HepG2 (cell line): ENCODE measurements at regions not wholly inside any gene's neighbourhood (a gene's known extent, or its start where the extent isn't known, plus 50 kb on each side); places are given as distances from the start of the nearest gene placed in this dataset.

ENCODE experiments used
- ATAC-seq: fragments of 200-7000 bp; cut with Tn5 transposase; 3 replicates; pipeline ENCODE4 v1.9.1; 2020; ENCODE audit warnings: mild to moderate bottlenecking, moderate library complexity
- BruUV-seq: library from RNA; stranded (reverse); fragments of 400-500 nt; replicated peaks from 2 replicates; lab custom pipeline; 2021; lab: Mats Ljungman, UMichigan
- CTCF ChIA-PET: fragments of 300-600 bp; formaldehyde crosslinking; extraction: SDS; loops from one replicate; lab custom pipeline; 2021; ENCODE audit warnings: low total read pairs, inconsistent platforms, low intra/inter-chr PET ratio; lab: Yijun Ruan, JAX
- POLR2A ChIA-PET: fragments of 350-600 bp; sonication (Branson Sonifier 250); formaldehyde crosslinking; loops from one replicate; lab custom pipeline; 2020; ENCODE audit warnings: antibody characterized with exemption, inconsistent platforms; lab: Yijun Ruan, JAX
- DNase-seq: peaks from one replicate; pipeline ENCODE4 v3.0.0-alpha.2; 2015; ENCODE audit warnings: low spot score
- FAIRE-seq: peaks from 3 replicates; lab custom pipeline; 2011; peaks lifted over from hg19 to GRCh38; lab: Jason Lieb, UNC
- H2AFZ ChIP-seq: one replicate; pipeline ENCODE4 v1.6.1; 2011; ENCODE audit warnings: low read length, inconsistent platforms
- H3K27ac ChIP-seq: fragments of 300-600 bp; 3 replicates; pipeline ENCODE4 v1.8.0; 2011; ENCODE audit warnings: mixed run types, mild to moderate bottlenecking, mixed read lengths, low read length, inconsistent platforms; ENCODE audit not compliant: insufficient read depth; ENCODE audit errors: extremely low read length
- H3K27me3 ChIP-seq, 2 experiments: fragments of 200-600 bp in 1 of 2; 2 replicates in 1 of 2; 3 replicates in 1 of 2; pipeline versions ENCODE4 v1.6.0 to v1.8.0; 2011; ENCODE audit warnings: low read length in 2 of 2, mild to moderate bottlenecking in 2 of 2, moderate library complexity in 2 of 2, inconsistent platforms in 1 of 2; ENCODE audit not compliant: insufficient read depth in 2 of 2, control insufficient read depth in 1 of 2
- H3K36me3 ChIP-seq, 2 experiments: fragments of 200-600 bp in 1 of 2; replicated peaks in 1 of 2; 2 replicates in 1 of 2; 3 replicates in 1 of 2; pipeline versions ENCODE4 v1.5.1 to v1.8.0; 2011; ENCODE audit warnings: low read length in 2 of 2, inconsistent platforms in 1 of 2; ENCODE audit not compliant: insufficient read depth in 2 of 2, control insufficient read depth in 1 of 2
- H3K4me1 ChIP-seq: 2 replicates; pipeline ENCODE4 v1.5.1; 2012; ENCODE audit warnings: low read length, inconsistent platforms; ENCODE audit not compliant: insufficient read depth
- H3K4me2 ChIP-seq: 2 replicates; pipeline ENCODE4 v1.6.0; 2011; ENCODE audit warnings: low read depth, low read length, inconsistent platforms
- H3K4me3 ChIP-seq, 3 experiments: fragments of 200-600 bp in 1 of 3; sonication (generic), shearing (Covaris generic) in 1 of 3; replicated peaks in 1 of 3; 2 replicates each; pipeline ENCODE4 v1.5.1; 2011 to 2016; ENCODE audit warnings: low read length in 3 of 3, inconsistent platforms in 2 of 3, low read depth in 2 of 3, mild to moderate bottlenecking in 2 of 3, control low read depth in 1 of 3, mixed read lengths in 1 of 3; ENCODE audit not compliant: insufficient read depth in 1 of 3
- H3K79me2 ChIP-seq: one replicate; pipeline ENCODE4 v1.6.1; 2011; ENCODE audit warnings: low read length, inconsistent platforms; ENCODE audit not compliant: insufficient read depth
- H3K9ac ChIP-seq: 2 replicates; pipeline ENCODE4 v1.6.0; 2011; ENCODE audit warnings: mild to moderate bottlenecking, low read depth, low read length, inconsistent platforms; ENCODE audit not compliant: insufficient read depth
- H3K9me3 ChIP-seq: 2 replicates; pipeline ENCODE4 v1.5.1; 2012; ENCODE audit warnings: mild to moderate bottlenecking, low read length
- H4K20me1 ChIP-seq: 2 replicates; pipeline ENCODE4 v1.6.0; 2011; ENCODE audit warnings: inconsistent platforms, mild to moderate bottlenecking, low read length, moderate library complexity; ENCODE audit not compliant: insufficient read depth
- BCL6 ChIP-seq: IDR thresholded peaks from 2 replicates; pipeline ENCODE4 v1.6.1; 2016; ENCODE audit warnings: missing genetic modification reagents, missing compliant biosample characterization
- JUND ChIP-seq: sonication (generic); formaldehyde crosslinking; IDR thresholded peaks from 2 replicates; pipeline ENCODE4 v1.8.0; 2022; ENCODE audit warnings: mild to moderate bottlenecking, missing genetic modification reagents
- KDM2A ChIP-seq: sonication (generic); formaldehyde crosslinking; IDR thresholded peaks from 2 replicates; pipeline ENCODE4 v1.4.0; 2020; ENCODE audit warnings: low read depth, missing genetic modification reagents, borderline replicate concordance
- KLF12 ChIP-seq: sonication (generic); formaldehyde crosslinking; IDR thresholded peaks from 2 replicates; pipeline ENCODE4 v1.4.0; 2020; ENCODE audit warnings: missing genetic modification reagents, borderline replicate concordance
- NCOA5 ChIP-seq: sonication (generic); formaldehyde crosslinking; IDR thresholded peaks from 2 replicates; pipeline ENCODE4 v1.4.0; 2020; ENCODE audit warnings: missing genetic modification reagents
- SOX6 ChIP-seq, 2 experiments: fragments of 450-650 bp in 1 of 2; sonication (generic) in 1 of 2; formaldehyde crosslinking in 1 of 2; IDR thresholded peaks; 2 replicates each; pipeline versions ENCODE4 v1.4.0 to v1.6.1; 2017 to 2020; ENCODE audit warnings: antibody characterized with exemption in 1 of 2, mild to moderate bottlenecking in 1 of 2, missing genetic modification reagents in 1 of 2
- ZBTB42 ChIP-seq: sonication (generic); formaldehyde crosslinking; IDR thresholded peaks from 2 replicates; pipeline ENCODE4 v1.5.0; 2020; ENCODE audit warnings: mild to moderate bottlenecking, missing genetic modification reagents
- ZNF326 ChIP-seq: sonication (generic); formaldehyde crosslinking; IDR thresholded peaks from 2 replicates; pipeline ENCODE4 v1.4.0; 2020; ENCODE audit warnings: missing genetic modification reagents, borderline replicate concordance
- ZNF432 ChIP-seq: sonication (generic); formaldehyde crosslinking; IDR thresholded peaks from 2 replicates; pipeline ENCODE4 v1.5.0; 2020; ENCODE audit warnings: missing genetic modification reagents, mild to moderate bottlenecking, borderline replicate concordance
- ZNF557 ChIP-seq: sonication (generic); formaldehyde crosslinking; IDR thresholded peaks from 2 replicates; pipeline ENCODE4 v1.4.0; 2020; ENCODE audit warnings: missing genetic modification reagents
- WGBS: methylation state at CpG from one replicate; pipeline ENCODE4 v1.1.6; 2017; ENCODE audit warnings: low lambda C conversion rate; 5-methylcytosine and 5-hydroxymethylcytosine counted together
- in situ Hi-C: cut with HindIII; loops from 2 replicates; pipeline ENCODE4 v1.10.0; 2017; ENCODE audit warnings: low pct_unique_long_range_greater_than_20kb; ENCODE audit not compliant: extremely low pct_ligation_motif_present
- intact Hi-C: fragments of 100-400 bp; cut with micrococcal nuclease; formaldehyde crosslinking; loops from one replicate; pipeline ENCODE4 v1.10.0; 2022; ENCODE audit not compliant: unreplicated experiment
- TF ChIP-seq, protein P1 (sequence below): sonication (generic); formaldehyde crosslinking; IDR thresholded peaks from 2 replicates; pipeline ENCODE4 v1.4.0; 2020; ENCODE audit warnings: missing genetic modification reagents
- TF ChIP-seq, protein P2 (sequence below): sonication (generic); formaldehyde crosslinking; IDR thresholded peaks from 2 replicates; pipeline ENCODE4 v1.4.0; 2020; ENCODE audit warnings: missing genetic modification reagents
- TF ChIP-seq, protein P3 (sequence below): sonication (generic); formaldehyde crosslinking; IDR thresholded peaks from 2 replicates; pipeline ENCODE4 v1.4.0; 2020; ENCODE audit warnings: mild to moderate bottlenecking, low read depth, missing genetic modification reagents

DNA sequence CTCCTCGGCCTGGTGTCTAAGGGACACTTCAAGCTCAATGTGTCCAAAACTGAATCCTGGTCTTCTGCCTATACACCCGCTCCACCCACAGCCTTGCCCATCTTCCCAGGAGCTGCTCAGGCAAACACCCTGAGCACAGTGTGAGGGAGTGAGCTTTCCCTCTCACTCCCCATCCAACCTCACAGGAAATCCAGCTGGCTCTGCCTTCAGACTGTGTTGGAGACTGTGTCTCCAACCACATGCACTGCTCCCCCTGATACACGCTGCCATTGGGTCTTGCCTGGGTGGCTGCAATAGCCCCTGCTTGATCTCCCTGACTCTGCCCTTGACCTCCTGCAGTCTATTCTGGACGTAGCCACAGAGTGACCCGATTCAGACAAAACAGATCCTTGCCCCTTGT, 319.5 kb upstream of the MSX2 start (continued):
- TF ChIP-seq KLF12 (no peak), KDM2A (no peak)
- TF ChIP-seq, all 625 proteins: peak for 0

DNA sequence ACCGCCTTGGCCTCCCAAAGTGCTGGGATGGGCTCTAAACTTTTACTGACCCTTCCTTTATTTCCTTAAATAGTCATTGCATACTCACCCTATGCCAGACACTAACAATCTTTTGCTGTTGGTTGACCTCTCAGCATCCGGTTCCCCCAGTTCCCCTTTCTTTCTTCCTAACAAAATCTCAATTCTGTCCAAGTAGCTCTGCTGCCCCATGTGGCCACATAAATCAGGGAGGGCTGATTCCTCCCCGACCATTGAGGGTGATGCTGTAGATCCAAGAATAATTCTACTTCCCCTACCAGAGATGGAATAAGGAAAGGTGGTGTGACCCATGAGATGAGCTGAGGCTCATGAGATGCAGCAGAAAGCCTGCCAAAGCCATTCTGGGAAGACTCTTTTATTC, 315.3 kb upstream of the MSX2 start:
- H3K4me2 ChIP-seq = no peak overlapping the region
- H2AFZ ChIP-seq = no peak overlapping the region
- no peaks in the 10 kb centered on the region for H4K20me1 ChIP-seq
- H3K9ac ChIP-seq = no peak overlapping the region
- TF ChIP-seq, protein P1, sequence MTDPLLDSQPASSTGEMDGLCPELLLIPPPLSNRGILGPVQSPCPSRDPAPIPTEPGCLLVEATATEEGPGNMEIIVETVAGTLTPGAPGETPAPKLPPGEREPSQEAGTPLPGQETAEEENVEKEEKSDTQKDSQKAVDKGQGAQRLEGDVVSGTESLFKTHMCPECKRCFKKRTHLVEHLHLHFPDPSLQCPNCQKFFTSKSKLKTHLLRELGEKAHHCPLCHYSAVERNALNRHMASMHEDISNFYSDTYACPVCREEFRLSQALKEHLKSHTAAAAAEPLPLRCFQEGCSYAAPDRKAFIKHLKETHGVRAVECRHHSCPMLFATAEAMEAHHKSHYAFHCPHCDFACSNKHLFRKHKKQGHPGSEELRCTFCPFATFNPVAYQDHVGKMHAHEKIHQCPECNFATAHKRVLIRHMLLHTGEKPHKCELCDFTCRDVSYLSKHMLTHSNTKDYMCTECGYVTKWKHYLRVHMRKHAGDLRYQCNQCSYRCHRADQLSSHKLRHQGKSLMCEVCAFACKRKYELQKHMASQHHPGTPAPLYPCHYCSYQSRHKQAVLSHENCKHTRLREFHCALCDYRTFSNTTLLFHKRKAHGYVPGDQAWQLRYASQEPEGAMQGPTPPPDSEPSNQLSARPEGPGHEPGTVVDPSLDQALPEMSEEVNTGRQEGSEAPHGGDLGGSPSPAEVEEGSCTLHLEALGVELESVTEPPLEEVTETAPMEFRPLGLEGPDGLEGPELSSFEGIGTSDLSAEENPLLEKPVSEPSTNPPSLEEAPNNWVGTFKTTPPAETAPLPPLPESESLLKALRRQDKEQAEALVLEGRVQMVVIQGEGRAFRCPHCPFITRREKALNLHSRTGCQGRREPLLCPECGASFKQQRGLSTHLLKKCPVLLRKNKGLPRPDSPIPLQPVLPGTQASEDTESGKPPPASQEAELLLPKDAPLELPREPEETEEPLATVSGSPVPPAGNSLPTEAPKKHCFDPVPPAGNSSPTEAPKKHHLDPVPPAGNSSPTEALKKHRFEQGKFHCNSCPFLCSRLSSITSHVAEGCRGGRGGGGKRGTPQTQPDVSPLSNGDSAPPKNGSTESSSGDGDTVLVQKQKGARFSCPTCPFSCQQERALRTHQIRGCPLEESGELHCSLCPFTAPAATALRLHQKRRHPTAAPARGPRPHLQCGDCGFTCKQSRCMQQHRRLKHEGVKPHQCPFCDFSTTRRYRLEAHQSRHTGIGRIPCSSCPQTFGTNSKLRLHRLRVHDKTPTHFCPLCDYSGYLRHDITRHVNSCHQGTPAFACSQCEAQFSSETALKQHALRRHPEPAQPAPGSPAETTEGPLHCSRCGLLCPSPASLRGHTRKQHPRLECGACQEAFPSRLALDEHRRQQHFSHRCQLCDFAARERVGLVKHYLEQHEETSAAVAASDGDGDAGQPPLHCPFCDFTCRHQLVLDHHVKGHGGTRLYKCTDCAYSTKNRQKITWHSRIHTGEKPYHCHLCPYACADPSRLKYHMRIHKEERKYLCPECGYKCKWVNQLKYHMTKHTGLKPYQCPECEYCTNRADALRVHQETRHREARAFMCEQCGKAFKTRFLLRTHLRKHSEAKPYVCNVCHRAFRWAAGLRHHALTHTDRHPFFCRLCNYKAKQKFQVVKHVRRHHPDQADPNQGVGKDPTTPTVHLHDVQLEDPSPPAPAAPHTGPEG = no peak
- TF ChIP-seq ZNF432 (CRISPR knock-in tag) (no peak), ZBTB42 (no peak), SOX6 (IDR thresholded peaks at IDR 0.05) (no peak), SOX6 (CRISPR knock-in tag; IDR thresholded peaks at IDR 0.05) (no peak), ZNF557 (no peak), BCL6 (CRISPR knock-in tag) (no peak), JUND (CRISPR knock-in tag) (no peak), NCOA5 (CRISPR knock-in tag) (no peak), ZNF326 (CRISPR knock-in tag) (no peak)
- TF ChIP-seq, protein P2, sequence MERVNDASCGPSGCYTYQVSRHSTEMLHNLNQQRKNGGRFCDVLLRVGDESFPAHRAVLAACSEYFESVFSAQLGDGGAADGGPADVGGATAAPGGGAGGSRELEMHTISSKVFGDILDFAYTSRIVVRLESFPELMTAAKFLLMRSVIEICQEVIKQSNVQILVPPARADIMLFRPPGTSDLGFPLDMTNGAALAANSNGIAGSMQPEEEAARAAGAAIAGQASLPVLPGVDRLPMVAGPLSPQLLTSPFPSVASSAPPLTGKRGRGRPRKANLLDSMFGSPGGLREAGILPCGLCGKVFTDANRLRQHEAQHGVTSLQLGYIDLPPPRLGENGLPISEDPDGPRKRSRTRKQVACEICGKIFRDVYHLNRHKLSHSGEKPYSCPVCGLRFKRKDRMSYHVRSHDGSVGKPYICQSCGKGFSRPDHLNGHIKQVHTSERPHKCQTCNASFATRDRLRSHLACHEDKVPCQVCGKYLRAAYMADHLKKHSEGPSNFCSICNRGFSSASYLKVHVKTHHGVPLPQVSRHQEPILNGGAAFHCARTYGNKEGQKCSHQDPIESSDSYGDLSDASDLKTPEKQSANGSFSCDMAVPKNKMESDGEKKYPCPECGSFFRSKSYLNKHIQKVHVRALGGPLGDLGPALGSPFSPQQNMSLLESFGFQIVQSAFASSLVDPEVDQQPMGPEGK (CRISPR knock-in tag) = no peak
- TF ChIP-seq, protein P3, sequence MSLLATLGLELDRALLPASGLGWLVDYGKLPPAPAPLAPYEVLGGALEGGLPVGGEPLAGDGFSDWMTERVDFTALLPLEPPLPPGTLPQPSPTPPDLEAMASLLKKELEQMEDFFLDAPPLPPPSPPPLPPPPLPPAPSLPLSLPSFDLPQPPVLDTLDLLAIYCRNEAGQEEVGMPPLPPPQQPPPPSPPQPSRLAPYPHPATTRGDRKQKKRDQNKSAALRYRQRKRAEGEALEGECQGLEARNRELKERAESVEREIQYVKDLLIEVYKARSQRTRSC = no peak
- TF ChIP-seq, all 625 proteins: peak for 0
- FAIRE-seq = no peak
- WGBS = 34% methylated on average over 3 of the region's 3 CpGs
- Histone ChIP-seq H3K79me2 (no peaks in the 10 kb centered on the region), H3K4me1 (no peaks in the 10 kb centered on the region), H3K27ac (no peak overlapping the region), H3K36me3 (no peaks in the 10 kb centered on the region), H3K27me3 (peaks cover 0 to 8% of the 10 kb centered on the region in 2 experiments; a peak in 1 of 5 replicates), H3K4me3 (no peak overlapping the region), H3K9me3 (no peaks in the 10 kb centered on the region)
- ChIA-PET POLR2A (no interaction called here), CTCF (no interaction called here)
- in situ Hi-C loops (no loop called here), intact Hi-C loops (no loop called here)
- no TSS peak for BruUV-seq
- ATAC-seq = no peak
- DNase-seq = no peak
